Right forelimb (tissue), 1 donor: ENCODE measurements at regions not wholly inside any gene's neighbourhood (a gene's known extent, or its start where the extent isn't known, plus 50 kb on each side); places are given as distances from the start of the nearest gene placed in this dataset.

Experiments used
- DNase-seq: peaks from one replicate; pipeline ENCODE4 v3.0.0-alpha.2; 2018

DNA sequence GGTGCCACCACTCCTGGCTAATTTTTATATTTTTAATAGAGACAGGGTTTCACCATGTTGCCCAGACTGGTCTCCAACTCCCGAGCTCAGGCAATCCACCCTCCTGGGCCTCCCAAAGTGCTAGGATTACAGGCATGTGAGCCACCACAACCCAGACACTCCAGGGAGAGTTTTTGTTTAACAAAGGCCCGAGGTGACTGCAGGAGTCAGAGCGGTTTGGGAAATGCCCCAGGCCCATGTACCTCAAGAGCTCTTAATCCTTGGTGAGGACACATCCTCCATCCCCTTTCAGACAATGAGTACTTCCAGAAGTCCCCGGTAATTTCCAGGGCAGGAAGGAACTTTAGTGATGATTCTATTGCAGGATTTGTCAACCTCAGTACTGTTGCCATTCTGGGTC is 176.0 kb downstream of the ESRRB start:
- DNase-seq = no peak

DNA sequence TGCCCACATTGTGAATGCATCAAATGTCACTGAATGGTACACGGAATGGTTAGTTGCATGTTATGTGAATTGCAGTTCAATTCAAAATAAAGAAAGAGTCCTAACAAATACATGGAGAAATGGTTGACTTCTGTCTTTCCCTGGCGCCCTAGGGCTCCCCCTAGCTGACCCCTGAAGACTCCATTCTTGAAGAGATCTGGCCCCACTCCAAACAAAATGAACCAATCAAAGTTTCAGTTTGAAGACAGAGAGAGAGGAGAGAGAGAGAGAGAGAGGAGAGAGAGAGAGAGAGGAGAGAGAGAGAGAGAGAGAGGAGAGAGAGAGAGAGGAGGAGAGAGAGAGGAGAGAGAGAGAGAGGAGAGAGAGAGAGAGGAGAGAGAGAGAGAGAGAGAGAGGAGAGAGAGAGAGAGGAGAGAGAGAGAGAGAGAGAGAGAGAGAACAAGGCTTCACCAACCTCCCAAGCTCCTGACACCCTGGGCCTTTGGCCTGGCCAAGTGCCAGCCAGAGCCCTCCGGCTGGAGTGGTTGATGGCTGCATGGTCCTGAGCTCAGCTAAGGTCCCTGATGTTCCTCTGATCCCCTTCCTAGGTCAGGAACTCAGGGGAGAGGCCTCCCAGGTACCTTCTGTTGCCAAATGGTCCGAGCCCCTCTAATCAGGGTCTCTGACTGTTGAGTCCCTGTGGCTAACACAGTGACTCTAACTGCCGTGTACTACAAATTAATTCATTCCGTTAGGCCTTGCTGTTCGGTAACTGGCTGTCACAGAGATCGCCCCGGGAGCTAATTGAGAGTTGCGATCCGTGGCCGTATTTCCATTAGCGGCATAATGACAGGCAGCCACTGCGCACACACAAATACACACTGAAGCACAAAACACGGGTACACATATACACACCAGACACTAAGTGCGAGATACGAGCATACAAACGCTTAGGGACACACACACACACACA is 188.8 kb downstream of the ESRRB start:
- no peak for DNase-seq

DNA sequence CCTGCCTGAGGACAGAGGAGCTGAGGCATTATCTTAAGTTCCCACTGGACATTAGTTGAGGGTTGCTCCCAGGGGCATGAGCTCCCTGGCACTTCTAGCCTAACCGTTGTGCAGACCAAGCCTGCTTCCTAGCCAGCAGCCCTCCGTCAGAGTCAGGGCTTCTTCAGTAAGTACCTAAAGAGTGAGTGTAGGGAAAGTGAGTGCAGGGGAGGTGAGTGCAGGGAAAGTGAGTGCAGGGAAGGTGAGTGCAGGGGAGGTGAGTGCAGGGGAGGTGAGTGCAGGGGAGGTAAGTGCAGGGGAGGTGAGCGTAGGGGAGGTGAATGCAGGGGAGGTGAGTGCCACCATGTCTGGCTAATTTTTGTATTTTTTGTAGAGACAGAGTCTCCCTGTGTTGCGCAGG is 190.5 kb downstream of the ESRRB start:
- DNase-seq = no peak

DNA sequence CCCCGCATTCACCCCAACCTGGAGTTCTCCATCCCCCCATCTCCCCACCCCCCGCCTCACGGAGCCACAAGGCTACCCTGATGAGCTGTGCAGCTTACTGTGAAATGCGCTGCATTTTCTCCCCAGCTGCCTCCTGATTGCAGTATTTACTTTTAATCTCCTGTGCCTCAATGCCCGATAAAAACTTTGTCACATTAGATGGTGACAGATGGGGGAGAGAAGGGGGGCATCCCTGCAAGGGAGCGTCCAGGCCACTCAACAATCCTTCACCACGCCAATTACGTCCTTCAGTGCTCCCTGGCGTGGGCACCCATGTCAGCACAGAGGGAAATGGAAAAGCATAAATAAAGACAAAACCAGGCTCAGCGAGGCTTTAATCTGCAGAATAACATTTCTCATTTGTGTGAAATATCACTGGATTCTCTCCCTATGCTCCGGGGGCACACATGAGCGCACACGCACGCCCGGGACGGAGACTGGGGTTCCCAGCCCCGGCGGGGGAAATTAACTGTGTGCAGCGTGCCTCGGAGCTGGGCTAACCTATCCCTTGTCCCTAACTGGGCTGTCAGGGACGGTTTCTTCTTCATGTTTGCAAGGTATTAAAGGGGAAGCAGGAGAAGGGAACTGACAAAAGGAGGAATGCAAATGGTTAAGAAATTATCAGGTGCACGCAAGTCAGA is 186.7 kb upstream of the VASH1 start:
- no peak for DNase-seq

DNA sequence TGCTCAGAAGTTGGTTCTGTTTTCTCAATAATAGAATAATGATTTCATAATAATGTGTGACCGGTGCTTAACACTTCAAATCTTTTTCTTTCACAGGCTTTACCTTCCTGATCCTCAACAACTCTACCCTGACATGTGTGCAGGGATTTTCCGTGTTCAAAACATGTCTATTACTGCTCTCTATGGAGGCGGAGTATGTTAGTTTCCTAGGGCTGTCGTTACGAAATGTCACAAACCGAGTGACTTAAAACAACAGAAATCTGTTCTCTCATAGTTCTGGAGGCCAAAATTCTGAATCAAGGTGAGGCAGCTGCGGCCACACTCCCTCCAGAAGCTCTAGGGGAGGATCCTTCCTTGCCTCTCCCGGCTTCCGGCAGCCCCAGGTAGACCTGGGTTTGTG is 186.2 kb upstream of the VASH1 start:
- DNase-seq = no peak

DNA sequence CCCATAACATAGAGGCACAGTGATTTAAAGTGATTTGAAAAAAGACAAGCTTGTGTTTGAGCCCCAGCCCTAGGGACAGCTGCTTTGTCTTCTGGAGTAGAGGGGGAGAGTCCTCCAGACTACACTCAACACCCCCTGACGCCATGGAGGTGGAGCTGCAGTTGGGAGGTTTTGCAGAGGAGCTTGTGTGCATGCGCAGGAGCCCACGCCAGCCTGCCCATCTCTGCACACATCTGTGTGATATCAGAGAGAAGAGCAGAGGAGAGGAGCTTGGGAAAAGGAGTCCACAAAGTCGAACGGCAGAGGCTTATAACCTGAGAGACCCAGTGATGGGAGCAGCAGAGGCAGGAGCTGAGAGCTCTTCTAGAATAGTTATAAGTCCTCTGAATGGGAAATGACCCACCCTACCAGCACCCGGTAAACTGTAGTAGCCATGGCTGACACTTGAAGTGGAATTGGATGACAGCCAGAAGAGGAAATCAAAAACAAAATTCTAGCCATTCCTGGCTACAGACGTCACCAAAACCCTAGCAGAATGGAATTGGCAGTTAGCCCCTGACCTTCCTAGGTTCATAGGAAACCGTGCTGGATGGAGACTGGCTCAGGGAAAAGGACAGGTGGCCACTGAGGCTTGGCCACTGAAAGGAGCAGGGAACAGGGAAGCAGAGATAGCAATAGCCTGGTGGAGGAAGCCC is 185.1 kb upstream of the VASH1 start:
- no peak for DNase-seq

DNA sequence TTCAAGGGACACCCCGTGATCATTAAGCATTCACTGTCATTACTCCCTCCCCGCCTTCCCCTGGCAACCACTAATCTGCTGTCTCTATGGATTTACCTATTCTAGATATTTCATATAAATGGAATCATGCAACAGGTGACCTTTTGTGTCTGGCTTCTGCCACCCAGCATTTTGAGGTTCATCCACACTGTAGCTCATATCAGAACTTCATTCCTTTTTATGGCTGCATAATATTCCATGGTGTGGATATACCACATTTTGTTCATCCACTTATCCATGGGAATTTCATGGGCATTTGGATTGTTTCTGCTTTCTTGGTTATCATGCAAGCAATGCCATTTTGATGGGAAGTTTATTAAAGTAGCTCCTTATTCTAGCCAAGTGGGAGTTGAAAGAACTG is 184.2 kb upstream of the VASH1 start:
- no peak for DNase-seq

DNA sequence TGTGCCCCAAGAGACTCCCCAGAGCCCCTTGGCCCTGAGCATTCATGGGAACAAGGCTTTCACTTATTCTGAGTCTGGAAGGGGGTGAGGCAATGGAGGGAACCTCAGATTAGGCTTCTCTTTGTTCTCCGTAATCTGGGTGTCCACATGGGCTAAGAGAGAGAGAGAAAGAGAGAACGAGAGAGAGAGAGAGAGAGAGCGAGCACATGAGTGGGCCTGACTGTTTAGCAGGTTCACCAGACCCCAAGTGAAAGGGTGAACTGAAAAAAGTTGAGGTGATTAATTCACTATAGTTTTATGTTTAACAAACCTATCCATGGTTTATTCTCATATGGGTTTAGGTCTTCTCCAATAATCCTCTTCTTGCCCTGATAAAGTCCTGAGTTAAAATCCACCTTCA is 183.4 kb upstream of the VASH1 start:
- no peak for DNase-seq

DNA sequence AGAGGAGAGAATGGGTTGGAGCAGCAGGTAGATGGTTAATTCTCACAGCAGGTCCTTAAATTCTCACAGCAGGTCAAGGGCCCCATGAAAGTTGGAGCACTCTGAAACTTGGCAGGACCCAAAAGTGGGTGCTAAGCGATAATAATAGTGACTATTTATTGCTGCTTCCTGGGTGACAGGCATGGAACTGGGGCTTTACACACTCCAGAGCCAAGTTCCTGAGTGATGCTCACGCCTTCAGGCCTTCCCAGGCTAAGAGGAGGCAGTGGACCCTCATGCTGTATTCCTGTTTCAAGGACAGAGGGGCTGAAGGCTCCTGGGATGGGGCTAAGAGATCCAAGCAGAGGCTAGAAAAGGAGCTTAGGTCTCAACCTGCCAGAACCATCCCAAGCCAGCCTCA is 180.9 kb upstream of the VASH1 start:
- no peak for DNase-seq

DNA sequence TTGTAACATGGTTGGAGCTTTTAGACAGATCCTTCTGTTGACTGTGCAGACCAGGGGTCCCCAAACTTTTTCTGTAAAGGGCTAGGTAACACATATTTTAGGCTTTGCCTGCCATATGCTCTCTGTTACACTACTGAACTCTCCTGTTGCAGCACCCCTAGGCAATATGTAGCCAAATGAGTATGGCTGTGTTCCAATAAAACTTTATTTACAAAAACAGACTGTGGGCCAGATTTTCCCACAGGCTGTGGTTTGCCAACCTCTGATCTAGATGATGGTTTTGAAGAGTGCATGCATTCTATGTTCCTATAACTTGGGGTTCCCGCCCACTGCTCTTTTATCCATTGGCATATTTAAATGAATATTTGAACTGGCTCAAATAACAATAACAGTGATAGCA is 180.3 kb upstream of the VASH1 start:
- no peak for DNase-seq

DNA sequence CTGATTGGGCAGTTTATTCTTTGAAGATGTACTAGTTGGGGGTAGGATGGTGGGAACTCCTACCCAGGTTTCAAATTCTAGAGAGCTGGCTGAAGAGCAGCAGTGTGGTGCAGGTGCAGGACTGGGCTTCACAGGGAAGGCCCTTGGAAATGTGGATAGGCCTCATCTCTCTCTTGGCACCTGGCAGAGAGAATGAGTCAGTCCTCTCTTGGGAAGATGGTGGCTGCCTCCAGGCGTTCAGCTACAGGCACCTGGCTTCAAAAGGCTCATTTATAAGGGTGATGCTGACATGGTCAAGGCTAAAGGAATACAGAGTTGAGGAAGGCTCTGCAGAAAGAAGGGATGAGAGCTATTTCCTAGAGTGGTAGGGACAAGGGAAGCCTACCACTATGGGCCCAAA is 179.7 kb upstream of the VASH1 start:
- no peak for DNase-seq

DNA sequence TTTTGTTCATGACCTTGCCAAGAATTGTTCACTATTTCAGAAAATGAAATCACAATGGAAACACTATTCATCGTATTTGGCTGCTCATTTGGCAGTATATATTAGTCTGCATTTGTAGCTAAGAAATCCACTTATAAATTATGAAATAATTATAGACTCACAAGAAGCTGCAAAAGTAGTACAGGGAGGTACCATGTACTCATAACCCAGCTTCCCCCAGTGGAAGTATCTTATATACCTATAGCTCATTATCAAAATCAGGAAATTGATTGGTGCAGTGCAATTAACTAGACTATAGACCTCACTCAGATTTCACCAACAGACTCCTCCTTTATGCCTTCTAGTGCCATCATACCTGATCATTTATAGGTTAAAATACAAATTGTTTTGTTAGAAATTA is 178.8 kb upstream of the VASH1 start:
- DNase-seq = no peak

DNA sequence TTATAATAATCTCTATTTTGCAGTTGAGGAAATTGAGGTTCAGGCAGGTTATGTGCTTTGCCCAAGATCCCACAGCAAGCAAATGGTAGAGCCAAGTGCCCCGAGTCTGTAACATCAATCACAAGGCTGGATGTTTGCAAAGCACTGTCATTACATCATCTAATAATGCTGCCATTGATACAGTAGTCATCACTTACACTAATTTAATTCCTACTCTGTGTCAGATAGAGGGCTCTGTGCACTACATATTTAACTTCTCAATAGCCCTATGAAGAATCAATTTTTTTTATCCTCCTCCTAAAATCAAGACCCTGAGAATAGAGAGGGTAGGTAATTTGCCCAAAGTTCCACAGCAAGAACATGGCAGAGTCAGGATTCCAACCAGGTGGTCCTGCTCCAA is 178.1 kb upstream of the VASH1 start:
- DNase-seq = no peak

DNA sequence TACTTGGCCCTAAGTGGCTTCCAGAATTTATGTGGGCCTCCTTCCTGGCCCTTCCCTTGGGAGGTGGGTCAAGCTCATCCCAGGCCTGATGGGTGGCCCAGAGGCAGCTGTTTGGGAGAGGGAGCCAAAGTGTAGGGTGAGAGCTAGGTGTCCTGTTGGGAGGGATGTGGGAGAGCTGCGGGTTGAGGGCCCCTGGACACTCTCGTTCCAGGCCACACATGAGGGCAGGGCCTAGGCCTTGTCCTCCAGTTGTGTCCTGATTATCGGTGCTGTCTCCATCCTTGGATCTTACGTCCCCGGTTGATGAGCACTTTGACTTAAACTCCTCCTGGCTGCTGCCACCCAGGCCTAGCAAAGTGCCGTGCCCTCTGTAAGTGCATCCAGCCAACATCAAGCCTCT is 177.5 kb upstream of the VASH1 start:
- DNase-seq = no peak

DNA sequence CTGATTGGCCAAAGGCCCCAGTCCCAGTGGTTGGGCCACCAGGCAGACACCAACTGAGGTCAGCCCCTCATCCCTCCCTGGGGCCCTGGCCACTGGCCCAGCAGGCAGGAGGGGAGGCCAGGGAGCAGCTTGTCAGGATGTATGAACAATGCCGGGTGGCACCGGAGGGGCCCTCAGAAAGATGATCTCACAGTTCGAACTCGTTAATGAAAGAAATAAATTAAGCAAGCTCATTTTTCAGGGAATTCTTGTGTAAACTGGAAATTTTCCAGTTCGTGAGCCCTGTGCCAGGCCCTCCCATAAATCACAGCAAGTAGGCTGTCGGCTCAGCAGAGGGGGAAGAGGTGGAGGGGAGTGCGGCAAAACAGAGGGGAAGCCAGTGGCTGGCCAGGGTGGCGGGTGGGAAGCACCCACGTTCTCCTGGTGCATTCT is 177.0 kb upstream of the VASH1 start:
- no peak for DNase-seq

DNA sequence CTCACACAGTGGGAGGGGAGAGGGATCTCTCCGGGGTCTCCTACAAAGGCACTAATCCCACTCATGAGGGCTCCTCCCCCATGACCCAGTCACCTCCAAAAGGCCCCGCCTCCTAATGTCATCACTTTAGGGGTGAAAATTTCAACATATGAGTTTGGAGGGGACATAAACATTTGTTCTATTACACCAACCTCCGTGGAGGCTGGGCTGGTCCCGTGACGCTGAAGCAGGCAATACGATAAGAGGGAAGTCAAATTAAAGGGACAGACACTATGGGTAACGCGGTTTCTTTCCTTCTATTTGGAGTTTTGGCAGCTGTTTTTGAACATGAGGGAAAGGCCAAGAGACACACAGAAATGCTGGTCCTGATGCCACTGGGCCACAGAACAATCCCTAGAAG is 175.7 kb upstream of the VASH1 start:
- no peak for DNase-seq

DNA sequence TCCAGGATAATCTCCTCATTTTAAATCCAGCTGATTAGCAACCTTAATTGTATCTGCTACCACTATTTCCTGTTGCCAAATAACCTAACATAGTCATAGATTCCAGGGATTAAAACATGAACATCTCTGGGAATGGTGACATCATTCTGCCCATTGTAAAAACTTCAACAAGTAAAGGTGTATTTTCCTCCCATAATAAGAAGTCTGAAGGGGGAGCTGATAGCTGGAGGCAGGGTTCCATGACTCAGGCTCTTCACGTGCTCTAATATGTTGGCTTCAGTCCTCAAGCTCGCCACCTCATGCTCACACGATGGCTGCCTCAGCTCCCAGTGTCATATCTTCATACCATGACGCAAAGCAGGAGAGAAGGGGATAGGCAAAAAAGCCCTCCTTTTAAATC is 172.0 kb upstream of the VASH1 start:
- no peak for DNase-seq

DNA sequence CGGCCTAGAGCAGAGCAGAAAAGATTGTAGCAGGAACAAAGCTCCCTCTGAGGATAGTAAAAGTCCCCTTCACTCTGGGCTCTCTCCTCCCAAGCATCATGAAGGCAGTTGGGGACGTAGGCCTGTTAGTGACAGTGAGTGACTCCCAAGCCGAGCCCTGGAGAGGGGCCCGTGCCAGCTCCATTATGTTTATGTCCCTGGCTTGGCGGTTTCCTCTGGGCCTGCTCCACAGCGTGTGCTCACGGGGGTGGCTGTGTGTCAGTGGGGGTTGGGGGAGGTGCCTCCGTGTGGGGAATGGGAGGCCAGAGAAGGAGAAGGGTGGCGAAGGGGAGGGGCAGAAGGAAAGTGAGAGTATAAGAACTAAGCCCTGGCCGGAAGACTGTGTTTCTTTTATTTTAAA is 170.0 kb upstream of the VASH1 start:
- no peak for DNase-seq

DNA sequence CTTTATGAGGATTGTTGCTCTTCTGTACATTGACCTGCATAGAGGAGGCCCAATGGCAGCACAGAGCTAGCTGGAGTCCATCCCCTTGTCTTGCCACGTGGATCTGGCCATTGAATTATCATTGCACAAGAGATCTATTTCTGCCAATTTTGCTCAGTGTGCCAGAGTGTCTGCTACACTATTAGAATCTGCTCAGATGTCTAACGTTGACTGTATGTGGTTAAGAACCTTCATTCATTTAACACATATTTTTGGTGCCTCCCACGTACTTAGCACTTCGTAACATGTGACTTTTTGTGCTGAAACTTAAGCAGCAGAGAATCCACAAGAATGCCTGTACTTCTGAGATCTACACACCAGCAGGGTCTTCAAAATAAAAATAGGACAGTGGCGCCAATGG is 166.0 kb upstream of the VASH1 start:
- DNase-seq = no peak

DNA sequence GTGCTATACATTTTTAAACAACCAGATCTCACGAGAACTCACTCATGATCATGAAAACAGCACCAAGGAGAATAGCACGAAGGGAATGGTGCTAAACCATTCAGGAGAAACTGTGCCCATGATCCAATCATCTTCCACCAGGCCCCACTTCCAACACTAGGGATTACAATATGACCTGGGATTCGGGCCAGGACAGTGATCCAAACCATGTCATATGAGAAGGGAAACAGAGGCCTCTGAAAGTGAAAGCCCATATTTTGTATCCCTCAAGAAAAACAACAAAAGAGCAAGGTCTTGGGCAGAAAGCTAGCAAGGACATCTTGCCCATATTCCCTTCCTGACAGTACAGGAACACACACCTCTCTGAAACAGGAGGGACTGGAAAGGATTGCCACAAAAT is 163.9 kb upstream of the VASH1 start:
- no peak for DNase-seq

DNA sequence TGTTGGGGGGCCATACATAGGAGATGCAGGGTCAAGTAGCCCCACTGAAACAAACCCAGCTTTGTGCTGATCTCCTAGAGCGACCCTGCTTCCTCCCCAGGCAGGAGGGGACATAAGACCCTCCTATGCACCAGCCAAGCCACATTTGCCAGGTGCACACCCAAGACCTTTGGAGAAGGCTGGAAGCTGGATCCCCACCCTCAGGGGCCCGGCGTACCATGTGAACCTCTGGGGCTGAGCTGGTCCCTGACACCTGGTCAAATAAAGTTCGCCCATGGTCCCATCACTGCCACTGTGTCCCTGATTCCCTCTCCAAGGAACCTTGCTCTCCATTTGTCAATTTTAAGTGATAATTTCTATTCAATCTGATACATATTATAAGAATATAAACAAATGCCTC is 162.1 kb upstream of the VASH1 start:
- no peak for DNase-seq

DNA sequence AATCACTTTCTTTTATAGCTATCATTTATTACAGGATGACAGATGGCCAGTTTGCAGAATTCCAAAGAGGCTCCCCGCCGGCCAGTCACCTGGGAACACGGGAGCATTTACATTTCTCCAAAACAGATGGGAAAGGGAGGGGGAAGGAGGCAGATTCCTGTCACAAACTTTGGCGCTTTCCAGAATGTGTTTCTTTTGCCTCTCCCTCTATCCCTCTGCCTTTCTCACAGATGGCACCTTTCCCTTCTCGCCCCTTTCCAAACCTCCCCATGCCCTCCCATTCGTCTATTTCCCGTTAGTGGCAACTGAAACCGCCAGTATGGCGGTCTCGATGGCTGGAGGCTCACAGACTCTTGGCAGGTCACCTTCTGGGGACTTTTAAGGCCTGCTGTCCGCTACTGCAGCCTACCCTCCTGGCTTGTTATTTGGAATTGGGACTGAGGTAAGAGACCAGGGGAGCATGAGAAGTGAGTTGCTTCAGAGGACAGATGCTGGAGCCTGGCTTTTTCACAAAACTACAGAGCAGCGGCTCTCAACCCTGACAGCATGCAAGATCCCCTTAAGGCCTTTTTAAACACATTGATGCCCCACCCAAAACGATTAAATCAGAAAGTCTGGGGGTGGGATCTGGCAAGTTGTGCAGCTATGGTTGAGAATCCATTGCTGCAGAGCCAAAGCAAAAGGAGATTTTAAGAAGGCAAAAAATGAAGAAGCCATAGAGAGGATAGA is 161.5 kb upstream of the VASH1 start:
- no peak for DNase-seq

DNA sequence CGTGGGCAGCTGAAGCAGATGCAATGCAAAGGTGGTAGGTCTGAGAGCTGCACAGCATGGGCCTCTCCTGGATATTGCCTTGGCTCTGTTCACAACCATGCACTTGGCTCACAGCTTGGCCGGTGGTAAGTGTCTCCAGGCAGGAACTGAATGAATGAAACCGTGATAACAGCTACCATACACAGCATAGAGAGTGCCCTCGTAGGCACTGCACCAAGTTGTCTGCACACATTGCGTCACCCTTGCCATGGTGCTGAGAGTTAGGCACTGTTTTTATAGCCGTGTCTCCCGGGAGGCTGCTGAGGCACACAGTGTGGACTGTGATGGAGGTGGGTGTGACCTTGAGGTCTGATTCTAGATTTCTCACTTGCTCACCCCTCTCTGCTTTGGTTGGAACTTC is 157.6 kb upstream of the VASH1 start:
- no peak for DNase-seq
